ENCODE measurements at regions not wholly inside any gene's neighbourhood (a gene's known extent, or its start where the extent isn't known, plus 50 kb on each side); places are given as distances from the start of the nearest gene placed in this dataset.

DNA sequence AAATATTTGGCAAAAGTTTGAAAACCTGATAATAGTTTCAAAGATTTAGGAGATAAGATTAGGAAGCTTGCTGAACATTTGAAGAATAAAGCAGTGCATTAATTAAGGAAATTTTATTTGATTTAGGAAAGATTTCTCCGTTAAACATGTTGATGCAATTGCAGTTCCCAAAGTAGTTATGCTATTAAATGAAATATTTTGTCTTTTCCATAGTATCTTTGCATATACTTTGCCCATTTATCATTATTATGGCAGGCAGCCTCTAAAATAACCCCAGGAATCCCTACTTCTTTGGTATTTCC, 136.5 kb downstream of the MREG start:
- TF ChIP-seq, protein P1, sequence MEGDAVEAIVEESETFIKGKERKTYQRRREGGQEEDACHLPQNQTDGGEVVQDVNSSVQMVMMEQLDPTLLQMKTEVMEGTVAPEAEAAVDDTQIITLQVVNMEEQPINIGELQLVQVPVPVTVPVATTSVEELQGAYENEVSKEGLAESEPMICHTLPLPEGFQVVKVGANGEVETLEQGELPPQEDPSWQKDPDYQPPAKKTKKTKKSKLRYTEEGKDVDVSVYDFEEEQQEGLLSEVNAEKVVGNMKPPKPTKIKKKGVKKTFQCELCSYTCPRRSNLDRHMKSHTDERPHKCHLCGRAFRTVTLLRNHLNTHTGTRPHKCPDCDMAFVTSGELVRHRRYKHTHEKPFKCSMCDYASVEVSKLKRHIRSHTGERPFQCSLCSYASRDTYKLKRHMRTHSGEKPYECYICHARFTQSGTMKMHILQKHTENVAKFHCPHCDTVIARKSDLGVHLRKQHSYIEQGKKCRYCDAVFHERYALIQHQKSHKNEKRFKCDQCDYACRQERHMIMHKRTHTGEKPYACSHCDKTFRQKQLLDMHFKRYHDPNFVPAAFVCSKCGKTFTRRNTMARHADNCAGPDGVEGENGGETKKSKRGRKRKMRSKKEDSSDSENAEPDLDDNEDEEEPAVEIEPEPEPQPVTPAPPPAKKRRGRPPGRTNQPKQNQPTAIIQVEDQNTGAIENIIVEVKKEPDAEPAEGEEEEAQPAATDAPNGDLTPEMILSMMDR (IDR thresholded peaks at IDR 0.05) = no peak
- TF ChIP-seq POLR2A (IDR thresholded peaks at IDR 0.05) = no peak
